Progenitor cell of endocrine pancreas (in vitro differentiated cells): ENCODE measurements at regions not wholly inside any gene's neighbourhood (a gene's known extent, or its start where the extent isn't known, plus 50 kb on each side); places are given as distances from the start of the nearest gene placed in this dataset.

ENCODE experiments used
- DNase-seq: peaks from one replicate; pipeline ENCODE4 v3.0.0; 2021; ENCODE audit warnings: low spot score; ENCODE audit not compliant: unreplicated experiment
- H3K27ac Mint-ChIP-seq: 2 replicates; pipeline ENCODE4 v1.8.0; 2021; ENCODE audit warnings: mild to moderate bottlenecking, moderate library complexity, mixed read lengths
- H3K27me3 Mint-ChIP-seq: 2 replicates; pipeline ENCODE4 v1.8.0; 2021; ENCODE audit warnings: mixed read lengths
- H3K36me3 Mint-ChIP-seq: 2 replicates; pipeline ENCODE4 v1.8.0; 2022; ENCODE audit warnings: mixed read lengths; ENCODE audit not compliant: insufficient read depth
- H3K4me1 Mint-ChIP-seq: 2 replicates; pipeline ENCODE4 v1.8.0; 2021; ENCODE audit warnings: low read depth, mixed read lengths
- H3K4me3 Mint-ChIP-seq: 2 replicates; pipeline ENCODE4 v1.8.0; 2021; ENCODE audit warnings: low read depth, mild to moderate bottlenecking, moderate library complexity, mixed read lengths
- H3K9me3 Mint-ChIP-seq: 2 replicates; pipeline ENCODE4 v1.8.0; 2021; ENCODE audit warnings: low read depth, mixed read lengths
- TF ChIP-seq, protein P1 (sequence below): fragments of 200-600 bp; sonication (generic); IDR thresholded peaks from one replicate; pipeline ENCODE4 v1.5.0; 2021; ENCODE audit warnings: antibody characterized with exemption, mild to moderate bottlenecking; ENCODE audit not compliant: unreplicated experiment

- H3K9me3 Mint-ChIP-seq, result no peaks in the 10 kb centered on the region
Observed at GRCh38 chr7:97390915-97391593, 273.6 kb downstream of the SDHAF3 start.

DNA sequence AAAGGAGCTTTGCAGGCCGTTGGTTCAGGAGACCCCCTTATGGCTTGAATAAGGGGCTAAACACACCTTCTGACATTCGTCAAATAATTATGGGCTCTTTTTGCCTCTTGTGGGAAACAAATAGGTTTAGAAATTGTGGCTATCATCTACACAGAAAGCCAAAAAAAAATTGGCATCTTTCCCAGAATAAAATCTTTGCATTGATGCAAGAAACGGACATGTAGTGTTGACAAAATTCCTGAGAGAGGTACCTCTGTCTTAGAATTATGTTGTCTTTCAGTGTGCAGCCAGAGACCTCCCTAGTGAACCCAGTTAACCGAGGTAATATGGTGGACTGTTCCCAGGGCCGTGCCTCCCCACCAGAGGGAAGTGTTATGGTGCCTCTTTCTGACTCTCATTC lies 283.9 kb downstream of the SDHAF3 start:
- TF ChIP-seq, protein P1, sequence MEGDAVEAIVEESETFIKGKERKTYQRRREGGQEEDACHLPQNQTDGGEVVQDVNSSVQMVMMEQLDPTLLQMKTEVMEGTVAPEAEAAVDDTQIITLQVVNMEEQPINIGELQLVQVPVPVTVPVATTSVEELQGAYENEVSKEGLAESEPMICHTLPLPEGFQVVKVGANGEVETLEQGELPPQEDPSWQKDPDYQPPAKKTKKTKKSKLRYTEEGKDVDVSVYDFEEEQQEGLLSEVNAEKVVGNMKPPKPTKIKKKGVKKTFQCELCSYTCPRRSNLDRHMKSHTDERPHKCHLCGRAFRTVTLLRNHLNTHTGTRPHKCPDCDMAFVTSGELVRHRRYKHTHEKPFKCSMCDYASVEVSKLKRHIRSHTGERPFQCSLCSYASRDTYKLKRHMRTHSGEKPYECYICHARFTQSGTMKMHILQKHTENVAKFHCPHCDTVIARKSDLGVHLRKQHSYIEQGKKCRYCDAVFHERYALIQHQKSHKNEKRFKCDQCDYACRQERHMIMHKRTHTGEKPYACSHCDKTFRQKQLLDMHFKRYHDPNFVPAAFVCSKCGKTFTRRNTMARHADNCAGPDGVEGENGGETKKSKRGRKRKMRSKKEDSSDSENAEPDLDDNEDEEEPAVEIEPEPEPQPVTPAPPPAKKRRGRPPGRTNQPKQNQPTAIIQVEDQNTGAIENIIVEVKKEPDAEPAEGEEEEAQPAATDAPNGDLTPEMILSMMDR, result no peak
- Mint-ChIP-seq H3K9me3 (no peaks in the 10 kb centered on the region), H3K27me3 (peaks cover 5% of the 10 kb centered on the region), H3K27ac (no peak overlapping the region), H3K4me3 (no peak overlapping the region), H3K4me1 (no peaks in the 10 kb centered on the region), H3K36me3 (no peaks in the 10 kb centered on the region)
- DNase-seq, result no peak

More at GRCh38 chr7:97390915-97391593, 273.6 kb downstream of the SDHAF3 start:
- H3K27me3 Mint-ChIP-seq, result no peaks in the 10 kb centered on the region
- H3K4me1 Mint-ChIP-seq, result no peaks in the 10 kb centered on the region
- DNase-seq, result no peak
- H3K36me3 Mint-ChIP-seq, result no peaks in the 10 kb centered on the region
- no peak overlapping the region for H3K27ac Mint-ChIP-seq
- TF ChIP-seq, protein P1, result no peak
- H3K4me3 Mint-ChIP-seq, result no peak overlapping the region

DNA sequence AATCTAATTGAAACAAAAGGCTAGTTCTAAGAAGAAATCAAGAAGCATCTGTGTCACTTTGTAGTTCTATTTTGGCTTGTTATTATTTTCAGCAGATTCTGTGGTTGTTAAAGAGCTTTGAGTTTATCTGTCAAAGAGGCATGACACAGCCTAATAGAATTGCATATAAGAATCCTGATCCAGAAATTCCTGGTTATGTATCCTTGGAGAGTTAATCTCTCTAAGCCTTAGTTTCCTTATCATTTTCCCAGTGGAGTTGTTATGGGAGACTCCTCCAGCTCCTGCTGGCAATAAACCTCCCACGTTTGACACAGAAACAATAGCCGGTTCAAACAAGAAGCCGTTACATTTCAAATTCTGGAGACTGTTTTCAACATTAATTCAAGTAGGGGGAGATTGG lies 288.3 kb downstream of the SDHAF3 start:
- no peak overlapping the region for H3K4me3 Mint-ChIP-seq
- TF ChIP-seq, protein P1, result no peak
- no peak for DNase-seq
- H3K9me3 Mint-ChIP-seq, result no peaks in the 10 kb centered on the region
- H3K36me3 Mint-ChIP-seq, result no peaks in the 10 kb centered on the region
- peaks cover 3% of the 10 kb centered on the region for H3K27me3 Mint-ChIP-seq
- no peak overlapping the region for H3K27ac Mint-ChIP-seq
- peaks cover 2% of the 10 kb centered on the region for H3K4me1 Mint-ChIP-seq

DNA sequence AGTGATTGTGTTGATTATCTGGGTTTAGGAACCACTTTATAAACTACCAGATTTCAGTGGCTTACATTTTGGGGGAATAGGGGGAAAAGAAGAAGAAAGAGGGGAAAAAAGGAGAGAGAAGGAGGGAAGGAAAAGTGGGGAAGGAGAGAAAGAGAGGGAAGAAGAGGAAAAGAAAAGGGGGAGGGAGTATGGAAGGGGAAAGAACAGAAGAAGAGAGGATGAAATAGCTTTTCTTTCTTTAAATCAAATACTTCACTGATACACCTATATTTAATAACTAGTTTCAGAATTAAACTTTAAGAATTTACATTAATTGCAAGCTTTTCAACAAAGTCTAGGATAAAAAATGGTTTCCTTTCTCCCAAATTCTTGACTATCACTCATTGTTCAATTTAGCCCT lies 289.6 kb downstream of the SDHAF3 start:
- Mint-ChIP-seq H3K4me1 (peaks cover 2% of the 10 kb centered on the region), H3K4me3 (no peak overlapping the region), H3K27ac (no peak overlapping the region), H3K9me3 (no peaks in the 10 kb centered on the region), H3K36me3 (no peaks in the 10 kb centered on the region), H3K27me3 (peaks cover 3% of the 10 kb centered on the region)
- TF ChIP-seq, protein P1, result no peak
- DNase-seq, result no peak

- Mint-ChIP-seq H3K4me3 (no peak overlapping the region), H3K27me3 (no peaks in the 10 kb centered on the region), H3K27ac (no peak overlapping the region), H3K36me3 (no peaks in the 10 kb centered on the region), H3K4me1 (peaks cover 2% of the 10 kb centered on the region), H3K9me3 (no peaks in the 10 kb centered on the region)
- TF ChIP-seq, protein P1, result no peak
- no peak for DNase-seq
Observed at GRCh38 chr7:97409346-97409745, 291.8 kb downstream of the SDHAF3 start.
